ENCODE measurements at regions not wholly inside any gene's neighbourhood (a gene's known extent, or its start where the extent isn't known, plus 50 kb on each side); places are given as distances from the start of the nearest gene placed in this dataset.

GRCh38 chr13:89880201-89880600 is 1467.3 kb upstream of the MIR17HG start:
- ATAC-seq = no peak
- intact Hi-C loops (cut with DNase I) = no loop called here
- no peak for DNase-seq (ENCODE audit: low spot score)

GRCh38 chr13:89883893-89884448 is 1463.5 kb upstream of the MIR17HG start:
- ATAC-seq (no peak), DNase-seq (ENCODE audit: low spot score) (no peak)
- intact Hi-C loops (cut with DNase I) = no loop called here

GRCh38 chr13:89890806-89891205 is 1456.7 kb upstream of the MIR17HG start:
- ATAC-seq (no peak), DNase-seq (ENCODE audit: low spot score) (no peak)
- intact Hi-C loops (cut with DNase I) = no loop called here

- ATAC-seq = no peak
- intact Hi-C loops (cut with DNase I) = no loop called here
- DNase-seq (ENCODE audit: low spot score) = no peak
These were observed 1456.1 kb upstream of the MIR17HG start for GRCh38 chr13:89891416-89891815.

- intact Hi-C loops (cut with DNase I) = no loop called here
- no peak for ATAC-seq
- DNase-seq (ENCODE audit: low spot score) = no peak
These were observed 1449.8 kb upstream of the MIR17HG start for GRCh38 chr13:89897681-89898080.

- intact Hi-C loops (cut with DNase I) = no loop called here
- no peak for DNase-seq (ENCODE audit: low spot score)
- ATAC-seq = no peak
These were observed 1448.0 kb upstream of the MIR17HG start for GRCh38 chr13:89899302-89900103.

GRCh38 chr13:89900104-89900765 is 1447.3 kb upstream of the MIR17HG start:
- DNase-seq (ENCODE audit: low spot score) (no peak), ATAC-seq (no peak)
- intact Hi-C loops (cut with DNase I) = no loop called here

- no peak for DNase-seq (ENCODE audit: low spot score)
- no peak for ATAC-seq
- intact Hi-C loops (cut with DNase I) = no loop called here
These were observed 1445.3 kb upstream of the MIR17HG start for GRCh38 chr13:89902223-89902622.

GRCh38 chr13:89903115-89903514 is 1444.4 kb upstream of the MIR17HG start:
- intact Hi-C loops (cut with DNase I) = no loop called here
- ATAC-seq (no peak), DNase-seq (ENCODE audit: low spot score) (no peak)

- DNase-seq (ENCODE audit: low spot score) (no peak), ATAC-seq (no peak)
- intact Hi-C loops (cut with DNase I) = no loop called here
These were observed 1437.3 kb upstream of the MIR17HG start for GRCh38 chr13:89910166-89910565.

GRCh38 chr13:89916551-89916950 is 1430.9 kb upstream of the MIR17HG start:
- no peak for ATAC-seq
- intact Hi-C loops (cut with DNase I) = no loop called here
- no peak for DNase-seq (ENCODE audit: low spot score)

- DNase-seq (ENCODE audit: low spot score) (no peak), ATAC-seq (no peak)
- intact Hi-C loops (cut with DNase I) = no loop called here
These were observed 1427.0 kb upstream of the MIR17HG start for GRCh38 chr13:89920461-89920860.

GRCh38 chr13:89923052-89923451 is 1424.4 kb upstream of the MIR17HG start:
- intact Hi-C loops (cut with DNase I) = no loop called here
- no peak for DNase-seq (ENCODE audit: low spot score)
- no peak for ATAC-seq

- ATAC-seq (no peak), DNase-seq (ENCODE audit: low spot score) (no peak)
- intact Hi-C loops (cut with DNase I) = no loop called here
These were observed 1423.8 kb upstream of the MIR17HG start for GRCh38 chr13:89923736-89924135.

- ATAC-seq = no peak
- no peak for DNase-seq (ENCODE audit: low spot score)
- intact Hi-C loops (cut with DNase I) = no loop called here
These were observed 1422.4 kb upstream of the MIR17HG start for GRCh38 chr13:89925107-89925506.

- no peak for DNase-seq (ENCODE audit: low spot score)
- intact Hi-C loops (cut with DNase I) = no loop called here
- ATAC-seq = no peak
These were observed 1416.6 kb upstream of the MIR17HG start for GRCh38 chr13:89930861-89931260.

GRCh38 chr13:89932902-89933301 is 1414.6 kb upstream of the MIR17HG start:
- DNase-seq (ENCODE audit: low spot score) = no peak
- intact Hi-C loops (cut with DNase I) = no loop called here
- ATAC-seq = no peak

GRCh38 chr13:89936256-89936655 is 1411.2 kb upstream of the MIR17HG start:
- intact Hi-C loops (cut with DNase I) = no loop called here
- no peak for DNase-seq (ENCODE audit: low spot score)
- ATAC-seq = no peak

GRCh38 chr13:89937420-89937819 is 1410.1 kb upstream of the MIR17HG start:
- DNase-seq (ENCODE audit: low spot score) (no peak), ATAC-seq (no peak)
- intact Hi-C loops (cut with DNase I) = no loop called here

GRCh38 chr13:89940383-89940782 is 1407.1 kb upstream of the MIR17HG start:
- intact Hi-C loops (cut with DNase I) = no loop called here
- ATAC-seq (no peak), DNase-seq (ENCODE audit: low spot score) (no peak)

All from sciatic nerve (tissue), 2 donors.